SU-DHL-6 (cell line): ENCODE measurements at regions not wholly inside any gene's neighbourhood (a gene's known extent, or its start where the extent isn't known, plus 50 kb on each side); places are given as distances from the start of the nearest gene placed in this dataset.

ENCODE experiments used
- CTCF ChIP-seq: fragments of 200-600 bp; sonication (generic); IDR thresholded peaks from one replicate; pipeline ENCODE4 v1.5.1; 2017; ENCODE audit warnings: antibody characterized with exemption, mild to moderate bottlenecking, low read length, moderate library complexity; ENCODE audit not compliant: insufficient read depth, poor library complexity, severe bottlenecking
- EZH2phosphoT487 ChIP-seq: fragments of 200-600 bp; sonication (generic), shearing (Covaris generic); conservative IDR thresholded peaks from 2 replicates; pipeline ENCODE4 v1.6.1; 2018; ENCODE audit warnings: mild to moderate bottlenecking, antibody characterized with exemption, low read length, moderate library complexity, mixed read lengths

- peak; percentile 36 for TF ChIP-seq CTCF
- no peak for TF ChIP-seq EZH2phosphoT487
These were observed 76.2 kb upstream of the PTPN3 start for GRCh38 chr9:109574061-109574882.
